ENCODE measurements at regions not wholly inside any gene's neighbourhood (a gene's known extent, or its start where the extent isn't known, plus 50 kb on each side); places are given as distances from the start of the nearest gene placed in this dataset.

DNA sequence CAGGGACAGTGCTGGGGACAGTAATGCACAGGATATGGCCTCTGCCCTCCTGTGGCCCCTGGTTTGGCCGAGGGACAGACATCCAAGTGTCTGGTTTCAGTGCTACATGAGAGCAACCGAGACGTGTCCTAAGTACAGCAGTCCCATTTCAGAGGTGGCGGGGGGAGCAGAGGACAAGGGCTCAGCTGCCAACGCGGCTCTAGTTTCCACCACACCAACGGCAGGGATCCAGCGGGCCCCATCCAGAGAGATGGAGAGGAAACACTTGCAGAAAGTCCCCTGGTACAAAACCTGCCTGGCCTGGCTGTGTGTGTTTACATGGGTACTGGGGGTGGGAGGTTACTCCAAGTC lies 125.8 kb upstream of the SMURF2 start:
- no peaks in the 10 kb centered on the region for H3K4me1 ChIP-seq (ENCODE audit: control insufficient read depth, insufficient read depth, low read length)
- H3K9me3 ChIP-seq (ENCODE audit: control insufficient read depth, insufficient read depth, low read depth, low read length) = no peaks in the 10 kb centered on the region
- H3K4me3 ChIP-seq (ENCODE audit: low read depth in 2 of 2, low read length in 2 of 2) = no peak overlapping the region
- H3K27ac ChIP-seq (ENCODE audit: low read length) = no peak overlapping the region
- DNase-seq (ENCODE audit: low read depth, low spot score) (no peak), ATAC-seq (no peak)
- in situ Hi-C loops (cut with HindIII; ENCODE audit: low pct_unique_long_range_greater_than_20kb, low sequenced_read_pairs) = no loop called here
- BruUV-seq (replicated peaks) = no TSS peak
- intact Hi-C loops (cut with micrococcal nuclease; ENCODE audit: unreplicated experiment) = no loop called here
- TF ChIP-seq, protein P1, sequence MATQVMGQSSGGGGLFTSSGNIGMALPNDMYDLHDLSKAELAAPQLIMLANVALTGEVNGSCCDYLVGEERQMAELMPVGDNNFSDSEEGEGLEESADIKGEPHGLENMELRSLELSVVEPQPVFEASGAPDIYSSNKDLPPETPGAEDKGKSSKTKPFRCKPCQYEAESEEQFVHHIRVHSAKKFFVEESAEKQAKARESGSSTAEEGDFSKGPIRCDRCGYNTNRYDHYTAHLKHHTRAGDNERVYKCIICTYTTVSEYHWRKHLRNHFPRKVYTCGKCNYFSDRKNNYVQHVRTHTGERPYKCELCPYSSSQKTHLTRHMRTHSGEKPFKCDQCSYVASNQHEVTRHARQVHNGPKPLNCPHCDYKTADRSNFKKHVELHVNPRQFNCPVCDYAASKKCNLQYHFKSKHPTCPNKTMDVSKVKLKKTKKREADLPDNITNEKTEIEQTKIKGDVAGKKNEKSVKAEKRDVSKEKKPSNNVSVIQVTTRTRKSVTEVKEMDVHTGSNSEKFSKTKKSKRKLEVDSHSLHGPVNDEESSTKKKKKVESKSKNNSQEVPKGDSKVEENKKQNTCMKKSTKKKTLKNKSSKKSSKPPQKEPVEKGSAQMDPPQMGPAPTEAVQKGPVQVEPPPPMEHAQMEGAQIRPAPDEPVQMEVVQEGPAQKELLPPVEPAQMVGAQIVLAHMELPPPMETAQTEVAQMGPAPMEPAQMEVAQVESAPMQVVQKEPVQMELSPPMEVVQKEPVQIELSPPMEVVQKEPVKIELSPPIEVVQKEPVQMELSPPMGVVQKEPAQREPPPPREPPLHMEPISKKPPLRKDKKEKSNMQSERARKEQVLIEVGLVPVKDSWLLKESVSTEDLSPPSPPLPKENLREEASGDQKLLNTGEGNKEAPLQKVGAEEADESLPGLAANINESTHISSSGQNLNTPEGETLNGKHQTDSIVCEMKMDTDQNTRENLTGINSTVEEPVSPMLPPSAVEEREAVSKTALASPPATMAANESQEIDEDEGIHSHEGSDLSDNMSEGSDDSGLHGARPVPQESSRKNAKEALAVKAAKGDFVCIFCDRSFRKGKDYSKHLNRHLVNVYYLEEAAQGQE (IDR thresholded peaks at IDR 0.05; ENCODE audit: insufficient read depth in 1 of 2, low read depth in 2 of 2, low read length in 1 of 2) = no peak
- TF ChIP-seq, protein P2, sequence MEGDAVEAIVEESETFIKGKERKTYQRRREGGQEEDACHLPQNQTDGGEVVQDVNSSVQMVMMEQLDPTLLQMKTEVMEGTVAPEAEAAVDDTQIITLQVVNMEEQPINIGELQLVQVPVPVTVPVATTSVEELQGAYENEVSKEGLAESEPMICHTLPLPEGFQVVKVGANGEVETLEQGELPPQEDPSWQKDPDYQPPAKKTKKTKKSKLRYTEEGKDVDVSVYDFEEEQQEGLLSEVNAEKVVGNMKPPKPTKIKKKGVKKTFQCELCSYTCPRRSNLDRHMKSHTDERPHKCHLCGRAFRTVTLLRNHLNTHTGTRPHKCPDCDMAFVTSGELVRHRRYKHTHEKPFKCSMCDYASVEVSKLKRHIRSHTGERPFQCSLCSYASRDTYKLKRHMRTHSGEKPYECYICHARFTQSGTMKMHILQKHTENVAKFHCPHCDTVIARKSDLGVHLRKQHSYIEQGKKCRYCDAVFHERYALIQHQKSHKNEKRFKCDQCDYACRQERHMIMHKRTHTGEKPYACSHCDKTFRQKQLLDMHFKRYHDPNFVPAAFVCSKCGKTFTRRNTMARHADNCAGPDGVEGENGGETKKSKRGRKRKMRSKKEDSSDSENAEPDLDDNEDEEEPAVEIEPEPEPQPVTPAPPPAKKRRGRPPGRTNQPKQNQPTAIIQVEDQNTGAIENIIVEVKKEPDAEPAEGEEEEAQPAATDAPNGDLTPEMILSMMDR (IDR thresholded peaks at IDR 0.05) = no peak
- TF ChIP-seq SIN3A (IDR thresholded peaks at IDR 0.05; ENCODE audit: borderline replicate concordance, insufficient read depth, low read depth, low read length) (no peak), POLR2AphosphoS5 (IDR thresholded peaks at IDR 0.05; ENCODE audit: low read depth, low read length) (no peak), TCF7L2 (IDR thresholded peaks at IDR 0.05; ENCODE audit: low read depth, low read length) (no peak)
- no peaks in the 10 kb centered on the region for H3K36me3 ChIP-seq (ENCODE audit: control insufficient read depth, insufficient read depth, low read length)
- H3K27me3 ChIP-seq (ENCODE audit: control insufficient read depth, insufficient read depth, low read length) = no peaks in the 10 kb centered on the region
- ChIA-PET POLR2A (no interaction called here), CTCF (no interaction called here)

DNA sequence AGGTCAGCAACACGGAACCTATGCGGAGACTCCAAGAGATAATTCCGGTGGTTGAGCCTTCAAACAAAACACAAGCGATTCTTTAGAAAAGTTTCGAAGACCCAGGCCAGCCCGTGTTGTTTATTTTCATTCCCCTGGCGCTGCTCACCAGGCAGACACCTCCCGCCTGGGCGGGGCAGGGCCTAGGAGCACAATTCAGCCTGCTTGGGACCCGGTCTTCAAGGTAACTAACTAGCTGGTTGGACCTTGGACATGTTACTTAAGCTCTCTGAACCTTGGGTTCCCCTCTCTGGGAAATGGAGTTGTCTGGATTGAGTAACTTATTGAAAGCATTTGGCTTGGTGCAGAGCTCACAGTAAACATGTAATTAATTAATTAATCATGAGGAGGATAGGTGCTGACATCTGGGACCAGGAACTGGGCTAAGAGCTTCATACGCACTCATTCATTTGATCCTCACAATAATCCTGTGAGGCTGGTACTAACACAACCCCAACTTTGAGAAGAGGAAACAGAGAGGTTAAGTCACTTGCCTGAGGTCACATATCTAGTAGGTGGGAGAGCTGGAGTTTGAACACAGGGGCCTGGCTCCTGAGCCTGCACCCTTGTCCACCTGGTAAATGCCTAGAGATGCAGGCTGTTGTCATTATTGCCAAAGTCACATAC lies 125.3 kb upstream of the SMURF2 start:
- TF ChIP-seq, protein P2 (IDR thresholded peaks at IDR 0.05) = no peak
- TF ChIP-seq, protein P1 (IDR thresholded peaks at IDR 0.05; ENCODE audit: insufficient read depth in 1 of 2, low read depth in 2 of 2, low read length in 1 of 2) = no peak
- no peak for TF ChIP-seq POLR2AphosphoS5 (IDR thresholded peaks at IDR 0.05; ENCODE audit: low read depth, low read length)
- TF ChIP-seq SIN3A (IDR thresholded peaks at IDR 0.05; ENCODE audit: borderline replicate concordance, insufficient read depth, low read depth, low read length) = no peak
- no peak for TF ChIP-seq TCF7L2 (IDR thresholded peaks at IDR 0.05; ENCODE audit: low read depth, low read length)
- in situ Hi-C loops (cut with HindIII; ENCODE audit: low pct_unique_long_range_greater_than_20kb, low sequenced_read_pairs) = no loop called here
- no peak for ATAC-seq
- H3K4me3 ChIP-seq (ENCODE audit: low read depth in 2 of 2, low read length in 2 of 2) = no peak overlapping the region
- H3K9me3 ChIP-seq (ENCODE audit: control insufficient read depth, insufficient read depth, low read depth, low read length) = no peaks in the 10 kb centered on the region
- DNase-seq (ENCODE audit: low read depth, low spot score) = no peak
- BruUV-seq (replicated peaks) = no TSS peak
- ChIA-PET POLR2A (no interaction called here), CTCF (no interaction called here)
- no peak overlapping the region for H3K27ac ChIP-seq (ENCODE audit: low read length)
- intact Hi-C loops (cut with micrococcal nuclease; ENCODE audit: unreplicated experiment) = no loop called here
- no peaks in the 10 kb centered on the region for H3K4me1 ChIP-seq (ENCODE audit: control insufficient read depth, insufficient read depth, low read length)
- no peaks in the 10 kb centered on the region for H3K36me3 ChIP-seq (ENCODE audit: control insufficient read depth, insufficient read depth, low read length)
- H3K27me3 ChIP-seq (ENCODE audit: control insufficient read depth, insufficient read depth, low read length) = no peaks in the 10 kb centered on the region

All from Panc1 (cell line).